Fibroblast of skin of left biceps (primary cell): ENCODE measurements at regions not wholly inside any gene's neighbourhood (a gene's known extent, or its start where the extent isn't known, plus 50 kb on each side); places are given as distances from the start of the nearest gene placed in this dataset.

ENCODE experiments used
- DNase-seq, 2 experiments: peaks; one replicate each; pipeline ENCODE4 v3.0.0-alpha.2; 2013; ENCODE audit warnings: low read depth in 2 of 2

GRCh38 chr7:68429411-68430117, 1168.7 kb upstream of the AUTS2 start:
- no peak for DNase-seq

- peak; percentile 33 to 36 for DNase-seq
Measured at GRCh38 chr7:68432585-68432984, 1165.7 kb upstream of the AUTS2 start.

- DNase-seq, result peak; percentile 78 to 85
Measured at GRCh38 chr7:68433462-68434070, 1164.7 kb upstream of the AUTS2 start.

GRCh38 chr7:68434857-68435256, 1163.4 kb upstream of the AUTS2 start:
- no peak for DNase-seq

GRCh38 chr7:68438016-68438415, 1160.3 kb upstream of the AUTS2 start:
- no peak for DNase-seq

- DNase-seq, result no peak
Measured at GRCh38 chr7:68438811-68439210, 1159.5 kb upstream of the AUTS2 start.

GRCh38 chr7:68439897-68440296, 1158.4 kb upstream of the AUTS2 start:
- no peak for DNase-seq

GRCh38 chr7:68440866-68441265, 1157.4 kb upstream of the AUTS2 start:
- DNase-seq, result no peak

- DNase-seq, result no peak
Measured at GRCh38 chr7:68441645-68442044, 1156.6 kb upstream of the AUTS2 start.

- DNase-seq, result no peak
Measured at GRCh38 chr7:68442931-68443631, 1155.2 kb upstream of the AUTS2 start.

- DNase-seq, result no peak
Measured at GRCh38 chr7:68444042-68444441, 1154.2 kb upstream of the AUTS2 start.

GRCh38 chr7:68444956-68445355, 1153.3 kb upstream of the AUTS2 start:
- no peak for DNase-seq

- no peak for DNase-seq
Measured at GRCh38 chr7:68446183-68446582, 1152.1 kb upstream of the AUTS2 start.

- DNase-seq, result no peak
Measured at GRCh38 chr7:68449099-68449498, 1149.2 kb upstream of the AUTS2 start.

- no peak for DNase-seq
Measured at GRCh38 chr7:68449816-68450215, 1148.5 kb upstream of the AUTS2 start.

GRCh38 chr7:68454931-68455330, 1143.3 kb upstream of the AUTS2 start:
- DNase-seq, result no peak

GRCh38 chr7:68456469-68456868, 1141.8 kb upstream of the AUTS2 start:
- no peak for DNase-seq

- DNase-seq, result no peak
Measured at GRCh38 chr7:68457481-68457880, 1140.8 kb upstream of the AUTS2 start.

GRCh38 chr7:68458010-68458908, 1140.0 kb upstream of the AUTS2 start:
- peak; percentile 48 for DNase-seq

- peak; percentile 70 to 83 for DNase-seq
Measured at GRCh38 chr7:68461430-68461829, 1136.8 kb upstream of the AUTS2 start.

GRCh38 chr7:68470836-68471435, 1127.3 kb upstream of the AUTS2 start:
- no peak for DNase-seq

GRCh38 chr7:68472688-68473087, 1125.6 kb upstream of the AUTS2 start:
- DNase-seq, result no peak
